HG03095 (cell line): ENCODE measurements at regions not wholly inside any gene's neighbourhood (a gene's known extent, or its start where the extent isn't known, plus 50 kb on each side); places are given as distances from the start of the nearest gene placed in this dataset.

Experiments
- ATAC-seq: cut with Tn5 transposase; IDR thresholded peaks from one replicate; pipeline ENCODE4 v1.9.1; 2021; ENCODE audit warnings: moderate library complexity; ENCODE audit not compliant: unreplicated experiment

GRCh38 chr1:37128091-37128490 lies 93.8 kb upstream of the GRIK3 start:
- no peak for ATAC-seq

GRCh38 chr1:37130221-37130948 lies 96.1 kb upstream of the GRIK3 start:
- ATAC-seq, result no peak

- ATAC-seq, result no peak
Observed at GRCh38 chr1:37131281-37131680, 97.0 kb upstream of the GRIK3 start.

GRCh38 chr1:37133276-37134145 lies 99.2 kb upstream of the GRIK3 start:
- no peak for ATAC-seq

GRCh38 chr1:37134599-37134998 lies 100.3 kb upstream of the GRIK3 start:
- no peak for ATAC-seq

GRCh38 chr1:37135032-37135431 lies 100.7 kb upstream of the GRIK3 start:
- ATAC-seq, result no peak

- no peak for ATAC-seq
Observed at GRCh38 chr1:37137014-37137413, 102.7 kb upstream of the GRIK3 start.

- no peak for ATAC-seq
Observed at GRCh38 chr1:37137601-37138000, 103.3 kb upstream of the GRIK3 start.

- no peak for ATAC-seq
Observed at GRCh38 chr1:37143800-37144199, 109.5 kb upstream of the GRIK3 start.

- no peak for ATAC-seq
Observed at GRCh38 chr1:37146071-37146470, 111.8 kb upstream of the GRIK3 start.

GRCh38 chr1:37147392-37147831 lies 113.1 kb upstream of the GRIK3 start:
- no peak for ATAC-seq

- no peak for ATAC-seq
Observed at GRCh38 chr1:37147906-37148305, 113.6 kb upstream of the GRIK3 start.

- no peak for ATAC-seq
Observed at GRCh38 chr1:37148663-37149062, 114.3 kb upstream of the GRIK3 start.

- no peak for ATAC-seq
Observed at GRCh38 chr1:37149296-37149695, 115.0 kb upstream of the GRIK3 start.

GRCh38 chr1:37150986-37151385 lies 116.7 kb upstream of the GRIK3 start:
- ATAC-seq, result no peak

GRCh38 chr1:37151789-37152188 lies 117.5 kb upstream of the GRIK3 start:
- no peak for ATAC-seq

GRCh38 chr1:37152491-37152890 lies 118.2 kb upstream of the GRIK3 start:
- no peak for ATAC-seq

GRCh38 chr1:37153116-37154100 lies 119.1 kb upstream of the GRIK3 start:
- no peak for ATAC-seq

- ATAC-seq, result no peak
Observed at GRCh38 chr1:37156646-37157045, 122.3 kb upstream of the GRIK3 start.

GRCh38 chr1:37157634-37158033 lies 123.3 kb upstream of the GRIK3 start:
- no peak for ATAC-seq
